HG03139 (cell line): ENCODE measurements at regions not wholly inside any gene's neighbourhood (a gene's known extent, or its start where the extent isn't known, plus 50 kb on each side); places are given as distances from the start of the nearest gene placed in this dataset.

Experiments used
- ATAC-seq: cut with Tn5 transposase; IDR thresholded peaks from one replicate; pipeline ENCODE4 v1.9.1; 2021; ENCODE audit not compliant: unreplicated experiment

- ATAC-seq = no peak
These were observed 212.5 kb upstream of the IER5L start for GRCh38 chr9:129390541-129390940.

- no peak for ATAC-seq
These were observed 209.8 kb upstream of the IER5L start for GRCh38 chr9:129387822-129388221.

DNA sequence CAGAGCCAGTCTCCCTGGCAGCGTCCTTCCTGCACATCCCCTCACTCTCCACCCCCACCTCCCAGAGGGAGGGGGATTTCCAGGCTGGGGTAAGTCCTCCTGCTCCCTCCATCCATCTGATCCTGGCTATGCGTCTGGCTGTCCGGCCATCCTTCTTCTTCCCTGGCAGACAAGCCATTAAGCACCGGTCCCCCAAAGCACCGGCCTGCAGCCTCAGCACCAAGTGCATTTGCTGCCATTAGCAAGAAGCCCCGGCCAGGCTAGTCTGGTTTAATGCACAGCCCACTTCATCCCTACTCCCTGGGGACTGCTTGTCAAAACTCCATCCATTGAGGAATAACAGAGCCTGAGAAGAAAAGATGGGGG is 208.7 kb upstream of the IER5L start:
- ATAC-seq = no peak

- ATAC-seq = no peak
These were observed 207.3 kb upstream of the IER5L start for GRCh38 chr9:129385211-129385934.

DNA sequence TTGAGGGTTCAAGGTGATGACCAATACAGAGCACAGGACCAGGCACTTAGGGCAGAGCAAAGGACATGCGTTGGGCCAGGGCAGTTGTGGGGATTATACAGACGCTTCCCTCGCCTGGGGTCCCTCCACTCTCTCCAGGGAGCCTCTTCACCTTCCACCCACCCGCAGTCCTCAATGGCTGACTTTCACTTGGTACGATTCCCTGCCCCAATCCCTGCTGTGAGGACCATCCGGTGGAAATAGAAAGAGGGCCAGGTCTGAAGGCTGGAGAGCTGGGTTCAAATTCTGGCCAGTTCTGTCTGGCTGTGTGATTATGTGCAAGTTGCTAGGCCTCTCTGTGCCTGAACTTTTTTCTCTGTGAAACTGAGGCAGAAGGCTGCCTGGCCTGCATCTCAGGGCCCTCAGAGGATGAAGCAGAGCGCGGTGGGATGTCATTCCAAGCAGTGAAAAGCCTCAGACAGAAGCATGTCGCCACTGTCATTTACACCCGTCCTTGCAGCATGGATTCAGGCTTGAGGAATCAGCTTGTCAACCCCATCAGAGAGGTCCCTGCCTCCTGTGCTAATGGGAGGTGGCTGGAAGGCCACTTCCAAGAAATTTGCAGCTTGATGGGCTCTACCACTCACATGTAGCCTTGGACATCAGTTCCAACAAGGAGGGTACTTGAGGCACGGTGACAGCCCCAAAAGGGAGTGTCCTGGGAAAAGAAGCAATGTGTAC is 206.6 kb upstream of the IER5L start:
- no peak for ATAC-seq

- peak; percentile 77 for ATAC-seq
These were observed 205.8 kb upstream of the IER5L start for GRCh38 chr9:129383561-129384490.

DNA sequence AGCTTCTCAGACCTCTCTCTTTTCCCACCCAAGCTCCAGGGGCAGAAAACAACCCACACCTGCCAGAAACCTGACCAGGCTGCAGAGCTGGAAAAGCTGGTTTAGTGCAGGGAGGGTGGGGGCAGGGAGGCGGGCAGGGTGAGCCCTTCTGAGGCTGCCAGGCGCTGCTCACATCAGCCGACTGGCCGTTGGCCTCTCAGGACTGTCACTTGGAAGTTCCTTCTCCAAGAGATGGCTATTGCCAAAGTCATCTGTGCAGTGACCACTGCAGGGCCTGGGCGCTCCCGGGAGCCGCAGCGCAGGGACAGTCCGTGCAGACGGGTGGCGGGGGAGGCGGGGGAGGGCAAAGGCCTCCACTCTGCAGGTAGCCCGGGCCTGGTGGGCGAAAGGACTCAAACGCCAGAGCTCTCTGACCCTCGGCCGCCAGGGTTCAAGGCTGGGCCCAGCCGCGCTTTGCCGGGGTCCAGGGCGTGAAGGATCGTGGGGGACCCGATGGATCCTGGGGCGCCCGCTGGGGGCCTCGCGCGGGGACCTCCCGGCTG is 205.0 kb upstream of the IER5L start:
- ATAC-seq = no peak

GRCh38 chr9:129382281-129383018 is 204.4 kb upstream of the IER5L start:
- ATAC-seq = no peak

GRCh38 chr9:129381481-129381957 is 203.5 kb upstream of the IER5L start:
- no peak for ATAC-seq

DNA sequence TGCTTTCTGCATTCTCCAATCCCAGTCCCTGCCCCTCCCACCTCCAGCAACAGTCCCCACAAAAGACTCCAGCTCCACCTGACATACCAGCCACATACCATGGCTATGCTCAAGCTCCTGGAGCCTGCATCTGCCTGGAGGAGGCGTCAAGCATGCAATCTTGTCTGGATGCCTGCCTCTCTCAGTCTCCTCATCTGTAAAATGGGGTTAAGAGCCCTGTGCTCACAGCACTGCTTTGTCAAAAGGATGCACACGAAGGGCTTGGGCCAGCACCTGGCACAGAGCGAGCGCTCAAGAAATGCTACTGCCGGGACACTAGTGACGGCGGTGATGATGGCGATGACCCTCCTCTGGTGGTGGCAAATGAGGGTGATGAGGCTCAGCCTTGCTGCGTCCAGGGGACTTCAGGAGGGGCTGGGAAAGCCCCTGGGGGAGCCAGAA is 202.9 kb upstream of the IER5L start:
- ATAC-seq = no peak

- ATAC-seq = no peak
These were observed 201.8 kb upstream of the IER5L start for GRCh38 chr9:129379886-129380285.

DNA sequence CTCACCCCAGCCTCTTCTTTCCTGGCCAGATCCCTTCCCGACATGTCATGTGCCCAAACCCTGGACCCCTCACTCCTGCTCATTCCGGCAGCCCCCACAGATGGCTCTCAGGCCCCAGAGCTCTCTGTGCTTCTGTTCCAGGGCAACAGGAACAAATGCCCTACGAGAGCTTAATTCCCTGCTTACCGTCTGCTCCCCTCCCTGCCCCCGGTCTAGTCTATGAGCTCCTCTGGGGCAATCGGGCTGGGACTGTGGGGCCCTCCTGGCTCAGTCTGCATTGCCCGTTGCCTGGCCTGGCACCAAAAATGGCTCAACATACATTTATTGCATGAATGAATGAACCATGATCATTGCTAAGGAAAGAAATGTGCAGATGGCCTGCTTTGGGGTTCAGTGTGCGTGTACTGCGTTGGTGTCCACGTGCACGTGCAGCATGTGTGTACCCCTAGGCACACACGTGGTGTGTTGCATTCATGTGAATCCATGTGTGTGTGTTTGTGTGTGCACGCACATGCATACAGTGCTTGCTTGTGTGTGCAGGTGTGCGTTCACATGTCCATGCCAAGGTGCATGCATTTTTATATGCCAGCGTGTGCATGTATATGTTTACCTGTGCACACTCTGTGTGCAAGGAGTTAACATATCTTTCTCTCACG is 201.2 kb upstream of the IER5L start:
- ATAC-seq = no peak

- no peak for ATAC-seq
These were observed 200.0 kb upstream of the IER5L start for GRCh38 chr9:129377931-129378661.

GRCh38 chr9:129377181-129377580 is 199.1 kb upstream of the IER5L start:
- no peak for ATAC-seq

- no peak for ATAC-seq
These were observed 197.8 kb upstream of the IER5L start for GRCh38 chr9:129375845-129376244.

- no peak for ATAC-seq
These were observed 196.6 kb upstream of the IER5L start for GRCh38 chr9:129374651-129375050.

GRCh38 chr9:129374231-129374630 is 196.2 kb upstream of the IER5L start:
- ATAC-seq = no peak

GRCh38 chr9:129373361-129373760 is 195.3 kb upstream of the IER5L start:
- ATAC-seq = no peak

GRCh38 chr9:129370770-129371169 is 192.7 kb upstream of the IER5L start:
- ATAC-seq = no peak
